GM19240 (cell line): ENCODE measurements at regions not wholly inside any gene's neighbourhood (a gene's known extent, or its start where the extent isn't known, plus 50 kb on each side); places are given as distances from the start of the nearest gene placed in this dataset.
A peak's percentile ranks its signal among the peaks of the same experiment; 100 is the strongest.

ENCODE experiments used
- DNase-seq: peaks from one replicate; pipeline ENCODE4 v3.0.0; 2011; ENCODE audit warnings: low spot score; ENCODE audit not compliant: insufficient read length

DNA sequence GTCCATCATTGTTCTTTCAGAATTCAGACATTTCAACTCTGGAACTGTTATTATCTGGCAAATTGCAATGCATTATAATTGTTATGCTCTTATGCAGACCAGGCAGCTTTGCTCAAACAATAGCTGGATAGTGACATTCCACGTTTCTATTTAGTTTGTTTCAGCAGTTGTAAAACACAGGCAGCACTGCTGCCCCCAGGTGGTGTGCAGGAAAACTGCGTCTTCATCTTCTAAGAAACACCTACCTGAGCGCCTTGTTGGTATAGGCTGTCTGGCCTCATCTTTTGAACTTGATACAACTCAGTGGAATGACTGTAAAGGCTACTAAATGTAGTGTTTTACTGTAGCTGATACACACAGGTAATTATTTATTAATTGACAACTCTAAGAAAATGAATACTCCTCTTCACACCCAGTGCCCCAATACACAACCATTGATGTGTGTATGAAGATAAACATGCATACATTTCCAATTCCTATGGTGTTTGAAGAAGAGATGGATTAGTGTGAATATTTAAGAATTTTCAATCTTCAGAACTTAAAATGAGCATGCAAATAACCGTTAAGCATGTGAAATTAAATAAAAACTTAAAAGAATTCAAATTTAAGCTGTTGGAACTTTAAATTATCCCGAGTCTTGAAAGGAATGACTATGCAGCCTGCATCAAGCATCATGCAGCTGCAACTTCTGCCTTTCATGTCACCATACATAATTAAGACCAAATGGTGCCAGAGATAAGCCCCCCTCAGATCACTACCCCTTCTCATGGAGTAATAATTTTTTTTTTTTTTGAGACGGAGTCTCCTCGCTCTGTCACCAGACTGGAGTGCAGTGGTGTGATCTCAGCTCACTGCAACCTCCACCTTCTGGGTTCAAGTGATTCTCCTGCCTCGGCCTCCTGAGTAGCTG, 85.6 kb downstream of the CD8B2 start:
- DNase-seq = no peak

DNA sequence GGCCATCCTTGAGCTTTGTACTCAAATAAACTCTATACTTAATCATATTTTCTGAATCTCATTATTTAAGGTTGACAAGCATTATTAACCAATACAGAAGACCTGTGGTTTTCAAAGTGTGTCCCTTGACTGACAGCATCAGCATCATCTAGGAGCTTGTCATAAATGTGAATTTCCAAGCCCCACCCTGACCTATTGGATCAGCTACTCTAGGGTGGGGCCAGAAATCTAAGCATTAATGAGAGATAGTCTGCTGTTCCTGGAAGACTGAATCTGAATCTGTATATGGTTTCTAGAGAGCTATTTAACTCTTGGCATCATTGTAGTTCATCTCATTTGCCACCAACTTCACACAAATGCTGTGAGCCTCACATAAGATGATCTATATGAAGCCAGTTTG, 86.6 kb downstream of the CD8B2 start:
- no peak for DNase-seq

DNA sequence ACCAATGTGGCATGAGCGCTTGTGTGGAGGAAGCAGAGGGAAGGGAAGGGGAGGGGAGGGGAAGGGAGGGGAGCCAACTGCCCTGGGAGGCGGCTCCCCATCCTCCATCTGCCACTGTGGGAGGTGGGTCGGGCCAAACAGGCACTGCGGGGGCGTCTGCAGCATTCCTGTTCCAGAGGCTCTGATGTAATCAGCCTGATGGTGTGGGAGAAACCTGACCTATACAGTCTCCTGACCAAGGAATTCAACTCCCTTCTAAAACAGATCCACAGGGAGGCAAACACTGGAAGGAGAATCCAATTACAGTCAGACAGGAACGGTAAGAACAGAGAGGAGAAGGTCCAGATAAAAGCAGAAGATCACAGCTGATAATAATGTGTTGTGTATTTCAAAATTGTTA, 88.8 kb downstream of the CD8B2 start:
- no peak for DNase-seq

DNA sequence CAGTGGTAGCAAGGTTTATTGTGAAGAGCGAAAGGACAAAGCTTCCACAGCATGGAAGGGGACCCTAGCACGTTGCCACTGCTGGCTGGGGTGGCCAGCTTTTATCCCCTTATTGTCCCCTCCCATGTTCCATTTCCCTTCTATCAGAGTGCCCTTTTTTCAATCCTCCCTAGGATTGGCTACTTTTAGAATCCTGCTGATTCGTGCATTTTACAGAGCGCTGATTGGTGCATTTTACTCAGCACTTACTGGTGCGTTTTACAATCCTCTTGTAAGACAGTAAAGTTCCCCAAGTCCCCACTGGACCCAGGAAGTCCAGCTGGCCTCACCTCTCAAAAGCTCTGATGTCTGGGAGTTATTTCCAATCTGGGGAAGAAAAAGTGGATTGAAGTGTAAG, 90.1 kb downstream of the CD8B2 start:
- DNase-seq = no peak

DNA sequence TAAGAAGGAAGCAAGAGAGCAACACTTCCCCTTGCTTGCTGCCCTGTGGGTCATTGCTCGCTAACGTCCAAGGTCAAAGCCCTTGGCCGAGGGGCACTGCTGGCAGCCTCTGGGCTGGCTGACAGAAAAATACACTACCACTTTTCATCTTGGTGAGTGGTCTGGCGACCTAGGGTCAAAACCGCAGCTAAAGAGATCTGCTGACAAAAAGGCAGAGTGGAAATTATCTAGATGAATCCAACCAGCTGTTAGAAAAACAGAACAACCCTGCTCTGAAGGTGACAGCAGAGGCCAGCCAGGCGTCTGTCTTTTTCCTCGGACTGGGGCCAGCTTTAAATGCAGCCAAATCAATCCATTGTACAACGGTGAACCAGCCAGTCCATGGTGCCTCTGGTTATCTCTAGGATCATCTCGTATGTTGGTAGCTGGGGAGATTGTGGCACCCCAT, 92.6 kb downstream of the CD8B2 start:
- DNase-seq = no peak

DNA sequence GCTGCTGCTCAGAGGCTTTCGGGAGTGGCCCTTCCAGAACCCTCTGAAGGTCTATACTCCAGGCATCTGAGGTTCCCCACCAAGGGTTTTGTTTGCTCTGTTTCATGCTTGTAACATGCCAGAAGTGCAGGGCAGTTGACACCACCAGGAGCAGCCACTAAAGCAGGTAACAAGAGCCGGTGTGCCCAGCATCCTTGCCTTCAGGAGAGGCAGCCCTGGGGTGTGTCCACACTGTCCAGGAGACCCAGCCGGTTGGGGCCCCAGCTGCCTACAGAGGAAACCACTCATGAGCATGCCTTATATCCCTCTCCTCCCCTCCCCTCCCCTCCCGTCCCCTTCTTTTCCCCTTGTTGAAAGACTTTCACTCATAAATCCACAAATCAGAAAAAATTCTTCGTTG, 93.1 kb downstream of the CD8B2 start:
- DNase-seq = no peak

DNA sequence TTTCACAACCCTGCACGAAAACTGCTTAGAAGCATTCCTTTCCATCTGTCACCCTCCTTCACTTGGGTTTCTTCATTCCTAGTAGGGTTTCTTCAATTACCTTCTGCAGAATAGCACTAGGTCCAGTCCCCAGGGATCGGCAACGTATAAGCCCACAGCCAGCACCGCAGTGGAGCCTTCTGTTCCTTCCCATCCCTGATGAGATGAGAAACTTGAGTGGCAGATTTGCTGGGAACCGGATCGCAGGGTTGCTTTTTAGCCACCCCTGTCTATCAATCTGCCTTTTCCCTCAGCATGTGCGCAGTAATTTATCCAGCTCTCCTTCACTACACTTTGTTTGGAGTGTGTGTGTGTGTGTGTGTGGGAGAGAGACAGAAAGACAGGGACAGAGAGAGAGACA, 94.2 kb downstream of the CD8B2 start:
- DNase-seq = no peak

DNA sequence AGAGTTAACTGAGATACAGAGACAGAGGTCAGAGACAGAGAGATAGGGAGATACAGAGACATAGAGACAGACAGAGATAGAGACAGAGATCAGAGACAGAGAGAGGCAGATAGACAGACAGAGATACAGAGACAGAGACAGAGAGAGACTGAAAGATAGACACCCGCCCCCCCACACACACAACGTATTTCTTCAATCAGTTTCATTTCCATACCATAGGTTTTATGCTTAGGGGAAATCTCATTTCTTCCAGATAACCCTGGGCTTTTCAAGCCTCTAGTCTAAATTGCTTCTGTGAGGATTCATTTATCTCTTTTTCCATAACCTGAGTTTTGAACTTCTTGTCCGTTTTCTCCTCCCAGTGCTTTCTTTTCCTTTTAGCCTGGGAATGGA, 94.6 kb downstream of the CD8B2 start:
- no peak for DNase-seq

DNA sequence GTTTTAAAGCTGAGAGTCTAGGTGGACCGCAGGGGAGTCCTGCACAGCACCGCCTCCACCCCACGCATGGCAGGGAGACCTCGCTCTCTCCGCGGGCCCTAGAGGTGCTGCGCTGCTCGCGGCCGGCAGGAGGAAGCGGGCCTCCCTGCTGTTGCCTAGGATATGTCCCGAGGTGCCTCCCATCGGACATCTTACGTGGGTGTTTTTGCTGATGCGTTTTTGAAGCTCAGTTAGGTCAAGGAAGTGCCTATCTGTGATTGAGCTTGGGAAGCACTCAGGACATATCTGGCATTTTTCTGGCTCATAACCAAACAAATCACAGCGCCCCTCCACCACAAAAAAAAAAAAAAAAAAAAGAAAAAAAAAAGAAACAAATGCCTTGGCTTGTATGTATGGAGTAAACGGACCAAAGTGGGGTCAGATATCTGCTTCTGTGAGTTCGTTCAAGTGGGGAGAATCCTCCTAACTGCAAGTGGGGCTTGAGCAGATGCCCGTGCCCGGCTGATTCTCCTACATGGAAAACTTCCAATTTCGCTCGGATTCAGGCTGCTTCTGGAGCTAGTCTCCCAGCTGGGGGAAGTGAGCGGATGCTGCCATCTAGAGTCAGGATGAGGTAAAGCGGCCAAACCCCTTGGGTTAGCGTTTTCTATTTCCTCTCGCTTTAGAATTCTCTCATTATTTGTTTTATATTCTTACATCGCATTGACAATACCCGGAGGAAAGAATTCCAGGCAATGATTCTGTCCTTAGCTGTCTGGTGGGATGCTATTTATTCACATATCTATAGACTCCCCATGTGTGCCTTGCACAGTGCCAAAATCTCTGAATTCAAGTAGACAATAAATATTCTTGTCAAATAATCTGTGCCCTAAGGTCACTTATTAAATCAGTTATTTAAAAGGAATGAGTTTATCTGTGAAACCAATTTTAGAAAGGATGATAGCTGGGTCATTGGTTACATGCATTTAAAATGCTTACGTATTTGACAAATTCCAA, 95.3 kb downstream of the CD8B2 start:
- DNase-seq = peak; percentile 75

DNA sequence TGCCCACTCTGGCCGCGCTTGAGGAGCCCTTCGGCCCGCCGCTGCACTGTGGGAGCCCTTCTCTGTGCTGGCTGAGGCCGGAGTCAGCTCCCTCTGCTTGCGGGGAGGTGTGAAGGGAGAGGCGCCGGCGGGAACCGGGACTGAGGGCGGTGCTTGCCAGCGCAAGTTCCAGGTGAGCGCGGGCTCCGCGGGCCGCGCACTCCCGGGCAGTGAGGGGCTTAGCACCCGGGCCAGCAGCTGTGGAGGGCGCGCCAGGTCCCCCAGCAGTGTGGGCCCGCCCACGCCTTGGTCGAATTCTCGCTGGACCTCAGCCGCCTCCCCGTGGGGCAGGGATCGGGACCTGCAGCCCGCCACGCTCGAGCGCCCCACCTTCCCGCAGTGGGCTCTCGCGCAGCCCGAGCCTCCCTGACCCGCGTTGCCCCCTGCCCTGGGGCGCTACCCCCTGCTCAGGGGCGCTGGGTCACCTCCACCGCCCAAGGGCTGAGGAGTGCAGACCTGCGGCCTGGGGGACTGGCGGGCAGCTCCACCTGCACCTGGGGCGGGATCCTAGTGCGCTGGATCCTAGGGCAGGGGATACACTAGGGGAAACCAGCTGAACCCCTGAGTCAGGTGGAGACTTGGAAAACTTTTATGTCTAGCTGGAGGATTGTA, 97.3 kb downstream of the CD8B2 start:
- DNase-seq = no peak

DNA sequence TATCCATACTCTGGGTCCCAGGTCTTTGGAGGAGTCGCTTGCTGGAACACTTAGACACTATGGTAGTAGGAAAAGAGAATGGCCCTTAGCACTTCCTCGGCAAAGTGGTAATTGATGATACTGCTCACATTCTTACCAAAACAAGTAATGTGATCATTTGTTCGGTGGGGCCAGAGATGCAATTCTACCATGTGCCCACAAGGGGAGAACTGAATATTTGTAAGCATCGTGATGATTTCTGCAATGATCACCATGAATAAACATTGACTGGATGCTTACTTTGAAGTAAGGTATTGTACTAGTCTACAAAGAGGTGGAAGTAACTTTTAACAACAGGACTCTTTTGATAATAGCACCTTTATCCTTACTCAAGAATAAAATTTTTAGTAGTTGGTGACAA, 109.7 kb downstream of the CD8B2 start:
- DNase-seq = no peak

DNA sequence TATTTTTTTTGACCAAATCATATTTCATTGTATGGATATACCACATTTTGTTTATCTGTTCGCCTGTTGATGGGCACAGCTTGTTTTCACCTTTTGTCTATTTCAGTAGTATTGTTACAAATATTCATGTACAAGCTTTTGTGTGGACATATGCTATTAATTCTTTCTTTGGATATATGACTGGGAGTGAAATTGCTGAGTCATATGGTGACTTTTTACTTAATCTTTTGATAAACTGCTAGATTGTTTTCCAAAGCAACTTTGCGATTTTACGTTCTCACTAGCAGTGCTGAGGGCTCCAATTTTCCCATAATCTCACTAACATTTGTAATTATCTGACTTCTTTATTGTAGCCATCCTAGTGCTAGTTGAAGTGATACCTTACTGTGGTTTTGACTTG, 112.4 kb downstream of the CD8B2 start:
- no peak for DNase-seq

DNA sequence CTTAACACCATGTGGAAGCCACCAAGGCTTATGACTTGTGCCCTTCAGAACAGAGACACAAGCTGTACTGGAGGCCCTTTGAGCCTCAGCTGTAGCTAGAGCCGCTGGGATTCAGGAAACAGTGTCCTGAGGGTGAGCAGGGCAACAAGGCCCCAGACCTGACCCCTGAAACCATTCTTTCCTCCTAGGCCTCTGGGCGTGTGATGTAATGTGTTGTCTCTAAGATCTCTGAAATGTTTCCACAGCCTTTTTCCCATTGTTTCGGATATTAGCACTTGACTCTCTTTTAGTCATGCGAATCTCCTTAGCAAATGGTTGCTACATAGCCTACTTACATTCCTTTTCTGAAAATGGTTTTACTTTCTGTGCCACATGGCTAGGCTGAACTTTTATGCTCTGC, 114.9 kb downstream of the CD8B2 start:
- DNase-seq = no peak

DNA sequence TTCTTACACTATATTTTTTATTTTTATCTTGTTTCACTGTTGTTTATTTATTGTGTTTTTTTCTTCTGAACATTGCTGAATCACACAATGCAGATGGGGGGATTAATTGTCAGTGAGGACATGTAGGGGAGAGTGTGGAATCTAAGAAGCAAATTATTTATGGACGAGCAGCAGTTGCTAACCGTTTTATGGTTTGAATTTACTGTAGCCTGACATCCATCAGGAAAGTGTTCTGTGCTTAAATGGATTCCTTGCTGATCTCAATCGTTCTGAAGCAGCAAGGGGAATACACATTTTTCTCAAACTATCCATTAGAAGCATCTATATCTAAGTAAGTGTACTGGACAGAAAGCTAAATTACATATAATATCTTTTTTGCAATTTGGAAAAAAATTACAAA, 119.5 kb downstream of the CD8B2 start:
- DNase-seq = no peak

DNA sequence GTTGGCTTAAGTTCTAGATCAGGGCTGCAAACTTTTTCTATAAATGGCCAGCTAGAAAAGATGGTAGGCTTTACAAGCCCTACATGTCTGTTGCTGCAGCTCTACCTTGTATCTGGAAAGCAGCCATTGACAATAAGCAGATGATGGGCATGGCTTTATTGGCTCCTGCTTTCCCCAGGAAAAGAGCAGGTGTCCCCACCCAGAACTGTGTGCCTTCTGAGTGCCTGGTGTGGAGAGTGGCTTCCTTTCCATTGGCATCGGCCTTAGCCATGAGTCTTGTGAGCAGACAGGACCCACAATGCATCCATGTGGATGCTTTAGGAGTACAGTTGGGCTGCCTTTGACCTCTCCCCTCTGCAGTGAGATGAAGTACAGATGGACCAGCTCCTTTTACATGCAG, 120.2 kb downstream of the CD8B2 start:
- DNase-seq = no peak

DNA sequence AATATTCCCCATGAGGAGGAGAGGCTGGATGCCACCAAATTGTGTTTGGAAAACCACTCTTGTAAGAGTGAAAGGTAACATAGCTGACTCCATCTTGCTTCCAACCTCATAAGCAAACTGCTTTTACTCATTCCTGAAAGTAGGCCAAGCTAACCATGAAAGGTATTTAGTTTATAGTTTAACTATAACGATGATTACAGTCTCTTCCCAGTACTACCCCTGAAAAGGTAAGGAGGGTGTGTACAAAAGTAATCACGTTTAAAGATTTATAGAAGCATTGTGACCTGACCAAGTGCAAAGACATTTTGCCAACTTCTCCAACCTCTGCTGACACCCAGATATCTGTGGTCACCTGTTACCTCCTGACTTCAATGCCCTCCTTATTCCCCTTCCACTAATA, 122.6 kb downstream of the CD8B2 start:
- DNase-seq = no peak

DNA sequence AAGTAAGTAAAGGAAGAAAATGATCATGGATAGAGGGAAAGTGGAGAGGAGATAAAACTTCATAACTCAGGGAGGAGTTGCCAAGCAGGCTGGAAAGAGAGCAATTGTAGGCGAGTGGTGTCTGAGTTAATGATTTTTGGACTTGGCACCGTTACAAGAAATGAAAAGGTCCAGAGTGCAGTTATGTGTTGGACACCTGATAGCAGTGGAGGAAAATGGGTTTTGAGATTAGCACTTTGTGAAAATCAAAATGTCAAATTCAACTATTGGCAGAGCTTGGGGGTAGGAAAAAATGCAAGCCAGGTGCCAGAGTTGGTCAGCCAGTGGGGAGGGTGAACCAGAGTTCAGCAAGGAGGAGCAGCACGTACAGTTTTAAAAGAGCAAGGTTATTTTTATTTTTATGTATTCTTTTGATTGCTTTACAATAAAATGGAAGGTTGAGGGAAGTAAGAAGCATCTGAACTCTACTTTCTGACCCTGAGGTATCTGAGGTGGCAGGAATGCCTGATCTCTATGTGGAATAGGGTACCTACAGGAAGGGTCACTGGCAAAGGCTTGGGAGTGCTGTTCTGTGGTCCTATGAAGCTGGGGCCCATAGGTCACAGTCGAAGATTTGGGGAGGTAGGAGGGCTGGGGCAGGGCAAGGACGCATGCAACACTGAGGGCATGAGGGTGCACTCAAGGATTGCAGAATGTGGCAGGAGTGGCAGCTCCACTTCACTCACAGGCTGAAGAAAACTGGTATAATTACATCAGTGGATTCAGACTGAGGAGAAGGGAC, 127.5 kb downstream of the CD8B2 start:
- DNase-seq = no peak

DNA sequence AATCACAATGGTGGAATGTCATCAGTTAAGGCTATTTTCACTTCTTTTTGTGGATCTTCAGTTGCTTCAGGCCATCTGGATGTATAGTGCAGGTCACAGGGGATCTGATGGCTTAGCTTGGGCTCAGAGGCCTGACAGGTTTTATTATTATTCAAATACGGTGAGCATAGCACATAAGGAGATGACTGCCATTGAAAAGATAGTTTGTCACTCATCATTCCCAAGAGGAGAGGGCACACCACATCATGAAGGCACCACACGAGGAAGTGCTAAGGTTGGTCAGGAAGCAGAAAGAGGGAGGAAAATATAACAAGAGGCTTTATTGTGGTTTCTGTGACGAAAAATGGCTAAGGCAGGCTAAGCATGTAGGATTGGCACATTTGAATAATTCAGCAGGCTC, 131.4 kb downstream of the CD8B2 start:
- DNase-seq = no peak

DNA sequence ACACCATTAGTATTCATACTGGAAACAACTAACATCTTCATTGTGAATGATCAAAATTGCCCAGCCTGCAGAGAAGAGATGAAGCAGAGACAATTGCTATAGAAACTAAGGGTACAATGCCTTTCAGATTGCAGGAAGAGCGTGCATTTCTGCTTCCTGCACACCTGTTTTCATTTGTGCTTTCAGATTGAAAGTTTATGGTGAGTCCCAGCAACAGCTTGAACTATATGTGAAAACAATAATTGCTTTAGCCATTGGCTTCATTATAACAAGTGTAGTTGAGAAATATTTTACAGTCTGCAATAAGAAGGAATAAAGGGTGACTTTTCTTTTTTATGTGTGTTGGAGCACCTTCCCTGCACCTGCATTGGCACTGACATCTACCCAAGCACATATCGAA, 136.3 kb downstream of the CD8B2 start:
- no peak for DNase-seq

DNA sequence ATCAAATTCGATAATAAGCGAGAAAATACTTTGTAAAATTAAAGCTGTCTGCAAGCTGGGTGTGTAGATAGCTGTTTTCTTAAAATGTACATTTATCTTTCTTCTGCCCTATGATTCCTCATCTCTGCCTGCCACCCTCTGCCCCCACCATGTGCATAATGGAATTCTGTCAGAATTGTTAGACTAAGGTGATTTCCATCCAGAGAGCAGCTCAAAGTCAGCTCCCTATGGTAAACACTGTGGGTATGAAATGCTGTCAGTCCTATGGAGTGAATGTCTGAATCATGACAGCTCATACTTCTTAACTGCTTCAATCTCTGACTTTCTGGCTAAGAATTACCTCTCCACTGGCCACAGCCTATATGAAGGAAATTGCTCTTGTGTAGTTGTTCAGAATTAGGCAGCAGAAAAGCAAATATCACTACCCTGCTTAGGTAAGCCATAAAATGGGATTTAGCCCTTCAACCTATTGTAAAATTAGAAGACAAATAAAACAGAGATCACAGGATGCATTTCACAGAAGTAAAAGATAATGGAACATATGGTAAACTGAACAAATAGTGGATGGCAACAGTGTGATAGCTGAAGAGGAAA, 137.7 kb downstream of the CD8B2 start:
- no peak for DNase-seq

DNA sequence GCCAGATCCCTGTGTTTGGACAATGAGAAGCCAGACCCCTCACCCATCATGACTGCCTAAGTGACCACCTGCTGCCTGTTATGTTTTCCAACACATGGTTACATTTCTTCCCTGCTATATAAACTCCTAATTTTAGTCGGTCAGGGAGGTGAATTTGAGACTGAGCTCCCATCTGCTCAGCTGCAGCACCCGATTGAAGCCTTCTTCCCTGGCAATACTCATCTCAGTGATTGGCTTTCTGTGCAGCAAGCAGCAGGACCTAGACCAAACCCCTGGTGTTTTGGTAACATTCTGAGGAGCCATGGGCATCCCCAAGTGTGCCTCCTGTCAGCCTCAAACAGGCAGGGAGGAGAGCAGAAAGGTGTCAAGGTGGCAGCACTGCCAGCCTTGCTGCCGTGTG, 141.2 kb downstream of the CD8B2 start:
- no peak for DNase-seq
